ENCODE measurements at regions not wholly inside any gene's neighbourhood (a gene's known extent, or its start where the extent isn't known, plus 50 kb on each side); places are given as distances from the start of the nearest gene placed in this dataset.
A peak's percentile ranks its signal among the peaks of the same experiment; 100 is the strongest.

- no peak; the same call in 1 of the 2 replicates for TF ChIP-seq CTCF (conservative IDR thresholded peaks at IDR 0.05; ENCODE audit: low read depth)
- no peak for DNase-seq (ENCODE audit: low spot score)
- POLR2A ChIA-PET (ENCODE audit: low non-redundant PET) = no interaction called here
- no peak overlapping the region for H3K27ac ChIP-seq
- CTCF ChIA-PET = interaction anchor here (0.6 kb wide), 1 partner anchor 111 kb away, joined by 5 read pairs; no protein-coding TSS in a partner anchor
Observed at GRCh38 chr12:126663304-126664094, 1598.3 kb downstream of the AACS start.

- DNase-seq (ENCODE audit: low spot score) = peak; percentile 59
- no peak for TF ChIP-seq CTCF (conservative IDR thresholded peaks at IDR 0.05; ENCODE audit: low read depth)
- POLR2A ChIA-PET (ENCODE audit: low non-redundant PET) = no interaction called here
- CTCF ChIA-PET = no interaction called here
- peak overlapping the region; percentile 63; the same call in 1 of the 2 replicates for H3K27ac ChIP-seq
Observed at GRCh38 chr12:126667339-126667738, 1599.6 kb upstream of the TMEM132C start.

GRCh38 chr12:126668538-126668937 lies 1598.4 kb upstream of the TMEM132C start:
- no peak overlapping the region for H3K27ac ChIP-seq
- POLR2A ChIA-PET (ENCODE audit: low non-redundant PET) = no interaction called here
- peak; percentile 77 for DNase-seq (ENCODE audit: low spot score)
- CTCF ChIA-PET = no interaction called here
- no peak for TF ChIP-seq CTCF (conservative IDR thresholded peaks at IDR 0.05; ENCODE audit: low read depth)

GRCh38 chr12:126668961-126669360 lies 1598.0 kb upstream of the TMEM132C start:
- POLR2A ChIA-PET (ENCODE audit: low non-redundant PET) = no interaction called here
- no peak overlapping the region for H3K27ac ChIP-seq
- CTCF ChIA-PET = no interaction called here
- DNase-seq (ENCODE audit: low spot score) = peak; percentile 16
- no peak for TF ChIP-seq CTCF (conservative IDR thresholded peaks at IDR 0.05; ENCODE audit: low read depth)

- POLR2A ChIA-PET (ENCODE audit: low non-redundant PET) = no interaction called here
- no peak for DNase-seq (ENCODE audit: low spot score)
- no peak overlapping the region for H3K27ac ChIP-seq
- CTCF ChIA-PET = no interaction called here
- TF ChIP-seq CTCF (conservative IDR thresholded peaks at IDR 0.05; ENCODE audit: low read depth) = no peak
Observed at GRCh38 chr12:126676434-126676833, 1590.5 kb upstream of the TMEM132C start.

- CTCF ChIA-PET = no interaction called here
- H3K27ac ChIP-seq = no peak overlapping the region
- TF ChIP-seq CTCF (conservative IDR thresholded peaks at IDR 0.05; ENCODE audit: low read depth) = no peak
- DNase-seq (ENCODE audit: low spot score) = no peak
- POLR2A ChIA-PET (ENCODE audit: low non-redundant PET) = no interaction called here
Observed at GRCh38 chr12:126681676-126682075, 1585.3 kb upstream of the TMEM132C start.

Measured in RWPE1 (cell line).